ENCODE measurements at regions not wholly inside any gene's neighbourhood (a gene's known extent, or its start where the extent isn't known, plus 50 kb on each side); places are given as distances from the start of the nearest gene placed in this dataset.

- no peak for TF ChIP-seq EZH2phosphoT487 (IDR thresholded peaks at IDR 0.05; ENCODE audit: borderline replicate concordance, low read length)
- no peak for TF ChIP-seq CTCF (conservative IDR thresholded peaks at IDR 0.05; ENCODE audit: low read depth, low read length)
- TF ChIP-seq EZH2 (IDR thresholded peaks at IDR 0.05; ENCODE audit: low read length, unreplicated experiment), result no peak
Measured at GRCh38 chr16:16774389-16774788, 395.4 kb downstream of the NPIPA7 start.
